Superior temporal gyrus (tissue), 1 donor: ENCODE measurements at regions not wholly inside any gene's neighbourhood (a gene's known extent, or its start where the extent isn't known, plus 50 kb on each side); places are given as distances from the start of the nearest gene placed in this dataset.
"Not testable (repeated sequence)": the region's sequence is repeated elsewhere in the genome, so short reads cannot be mapped to it uniquely, and the experiment has no call there.

Experiments
- DNase-seq: peaks from one replicate; pipeline ENCODE4 v3.0.0-alpha.2; 2016; ENCODE audit errors: extremely low spot score

GRCh38 chr3:152153115-152153514, 115.6 kb upstream of the MBNL1 start:
- DNase-seq: not testable (repeated sequence)

GRCh38 chr3:152155246-152156020, 113.3 kb upstream of the MBNL1 start:
- DNase-seq: no peak

- no peak for DNase-seq
These were observed 111.8 kb upstream of the MBNL1 start for GRCh38 chr3:152156880-152157279.

- no peak for DNase-seq
These were observed 111.4 kb upstream of the MBNL1 start for GRCh38 chr3:152157337-152157736.

- DNase-seq: no peak
These were observed 109.4 kb upstream of the MBNL1 start for GRCh38 chr3:152159328-152159727.

GRCh38 chr3:152160350-152161011, 108.2 kb upstream of the MBNL1 start:
- DNase-seq: no peak

GRCh38 chr3:152172460-152172859, 96.3 kb upstream of the MBNL1 start:
- no peak for DNase-seq

- no peak for DNase-seq
These were observed 95.1 kb upstream of the MBNL1 start for GRCh38 chr3:152173627-152174026.

GRCh38 chr3:152174876-152175527, 93.7 kb upstream of the MBNL1 start:
- no peak for DNase-seq

GRCh38 chr3:152175528-152175889, 93.2 kb upstream of the MBNL1 start:
- DNase-seq: peak; percentile 45

- DNase-seq: no peak
These were observed 92.5 kb upstream of the MBNL1 start for GRCh38 chr3:152176241-152176640.

- DNase-seq: no peak
These were observed 91.7 kb upstream of the MBNL1 start for GRCh38 chr3:152176998-152177397.

- no peak for DNase-seq
These were observed 91.0 kb upstream of the MBNL1 start for GRCh38 chr3:152177757-152178156.

GRCh38 chr3:152183473-152183872, 85.3 kb upstream of the MBNL1 start:
- DNase-seq: peak; percentile 64

GRCh38 chr3:152184971-152185686, 83.6 kb upstream of the MBNL1 start:
- DNase-seq: no peak

GRCh38 chr3:152185891-152186630, 82.7 kb upstream of the MBNL1 start:
- no peak for DNase-seq

GRCh38 chr3:152190636-152191183, 78.0 kb upstream of the MBNL1 start:
- DNase-seq: no peak

GRCh38 chr3:152192050-152192449, 76.7 kb upstream of the MBNL1 start:
- DNase-seq: no peak

GRCh38 chr3:152192936-152193672, 75.6 kb upstream of the MBNL1 start:
- DNase-seq: no peak

- no peak for DNase-seq
These were observed 75.0 kb upstream of the MBNL1 start for GRCh38 chr3:152193673-152194267.
